ENCODE measurements at regions not wholly inside any gene's neighbourhood (a gene's known extent, or its start where the extent isn't known, plus 50 kb on each side); places are given as distances from the start of the nearest gene placed in this dataset.

DNA sequence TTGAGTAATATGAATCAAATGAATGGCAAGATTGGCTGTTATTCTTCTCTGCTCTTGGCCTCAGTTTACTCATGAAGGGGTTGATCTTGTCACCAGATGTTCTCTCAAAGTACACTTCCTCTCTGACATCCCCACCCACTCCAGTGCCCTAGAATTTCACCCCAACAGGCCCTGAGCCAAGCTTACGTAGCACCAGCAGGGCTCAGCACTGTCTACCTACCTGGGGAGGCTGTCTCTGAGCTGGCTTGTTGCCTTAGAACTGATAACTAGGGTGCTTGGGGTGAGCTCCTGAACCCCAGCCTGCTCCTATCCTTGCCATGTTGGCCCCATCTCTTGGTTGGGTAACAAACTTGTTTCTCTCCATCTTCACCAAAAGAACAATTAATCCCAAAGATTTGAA lies 159.1 kb upstream of the USP24 start:
- DNase-seq (ENCODE audit: low spot score), result no peak

DNA sequence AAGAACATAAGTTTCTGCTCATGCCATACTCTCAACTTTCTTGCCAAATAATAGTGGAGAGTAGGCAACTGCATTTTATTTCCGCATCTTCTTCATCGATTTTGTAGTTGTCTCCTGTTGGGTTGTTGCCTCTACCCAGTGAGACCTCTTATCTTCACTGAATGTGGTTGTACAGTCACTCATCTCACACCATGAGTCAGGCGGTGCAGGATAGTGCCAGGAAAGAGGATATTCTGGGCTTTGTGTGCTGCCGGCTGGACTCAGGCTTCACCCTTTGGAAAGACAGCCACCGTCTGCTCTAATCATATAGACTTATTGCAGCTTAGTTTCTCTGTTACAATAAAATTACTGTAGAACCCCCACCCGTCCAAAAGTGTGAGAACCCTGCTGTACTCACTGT lies 154.3 kb upstream of the USP24 start:
- no peak for DNase-seq (ENCODE audit: low spot score)

DNA sequence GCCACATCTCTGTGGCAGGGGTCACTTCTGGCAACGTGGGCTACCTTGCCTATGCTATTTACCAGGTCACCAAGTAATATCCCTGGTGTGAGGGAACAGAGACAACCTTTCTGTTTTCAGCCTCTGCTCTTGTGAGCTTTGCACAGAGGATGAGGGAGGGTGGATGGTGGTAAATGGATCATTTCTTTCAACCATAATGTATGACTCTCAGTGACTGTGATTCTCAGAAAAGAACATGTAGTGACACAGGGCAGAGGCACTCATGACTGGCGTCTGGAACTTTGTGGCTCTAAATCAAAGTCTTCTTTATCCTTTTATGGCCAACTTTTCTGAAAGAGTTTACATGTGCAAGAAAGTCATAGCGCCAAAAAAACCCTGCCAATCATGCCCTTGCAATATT lies 153.5 kb upstream of the USP24 start:
- DNase-seq (ENCODE audit: low spot score), result no peak

DNA sequence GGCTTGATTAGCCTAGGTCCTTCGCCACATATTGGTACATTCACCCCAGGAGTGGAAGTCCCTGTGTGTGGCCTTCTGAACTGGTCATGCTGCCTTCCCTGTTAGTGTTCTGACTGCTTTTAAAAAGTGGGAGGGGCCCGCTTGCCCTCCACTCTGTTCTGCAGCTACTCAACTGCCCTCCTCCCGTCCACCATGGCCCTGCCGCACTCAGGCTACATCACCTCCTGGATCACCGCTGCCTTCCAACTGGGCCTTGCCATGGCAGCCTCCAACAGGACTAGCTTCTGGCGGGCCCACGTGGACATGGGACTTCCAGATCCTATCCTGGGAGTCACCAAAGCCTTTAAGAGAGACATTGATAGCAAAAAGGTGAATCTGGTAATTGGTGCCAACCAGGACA lies 152.1 kb upstream of the USP24 start:
- DNase-seq (ENCODE audit: low spot score), result no peak

DNA sequence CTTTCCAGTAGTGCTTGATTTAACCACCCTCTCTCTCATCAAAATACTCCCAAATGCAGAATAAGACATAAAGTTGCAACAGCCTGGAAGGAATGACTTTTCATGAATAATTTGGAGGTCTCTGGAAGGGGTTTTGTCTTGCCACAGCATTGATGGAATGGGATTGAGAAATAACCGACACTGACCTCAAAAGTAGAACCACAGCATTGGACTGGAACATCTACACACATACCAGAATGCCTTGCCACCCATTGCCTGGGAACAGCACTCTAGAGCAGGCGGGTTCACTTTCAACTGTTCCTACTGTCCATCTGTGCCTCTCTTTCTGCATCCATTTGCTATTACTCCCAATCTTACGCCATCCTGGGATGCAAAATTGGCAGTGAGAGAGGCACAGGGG lies 149.1 kb upstream of the USP24 start:
- no peak for DNase-seq (ENCODE audit: low spot score)

DNA sequence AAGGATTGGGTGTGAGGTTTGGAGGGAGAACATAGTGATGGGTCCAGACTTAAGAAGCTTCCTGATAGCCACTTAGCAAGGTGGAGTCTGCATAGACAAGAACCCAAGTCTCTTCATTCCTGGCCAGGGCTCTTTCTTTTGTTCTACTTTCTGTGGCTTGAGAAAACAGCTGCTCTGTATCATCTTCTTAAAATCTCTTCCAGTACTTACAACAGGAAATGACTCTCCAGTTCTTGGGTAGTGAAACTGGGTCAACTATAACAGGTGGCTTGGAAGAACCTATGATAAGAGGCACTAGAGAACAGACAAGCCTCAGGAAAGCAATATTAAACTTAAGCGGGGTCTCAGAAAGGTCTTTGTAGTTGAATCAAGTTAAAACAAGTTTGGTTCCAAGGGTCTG lies 148.1 kb upstream of the USP24 start:
- DNase-seq (ENCODE audit: low spot score), result no peak

DNA sequence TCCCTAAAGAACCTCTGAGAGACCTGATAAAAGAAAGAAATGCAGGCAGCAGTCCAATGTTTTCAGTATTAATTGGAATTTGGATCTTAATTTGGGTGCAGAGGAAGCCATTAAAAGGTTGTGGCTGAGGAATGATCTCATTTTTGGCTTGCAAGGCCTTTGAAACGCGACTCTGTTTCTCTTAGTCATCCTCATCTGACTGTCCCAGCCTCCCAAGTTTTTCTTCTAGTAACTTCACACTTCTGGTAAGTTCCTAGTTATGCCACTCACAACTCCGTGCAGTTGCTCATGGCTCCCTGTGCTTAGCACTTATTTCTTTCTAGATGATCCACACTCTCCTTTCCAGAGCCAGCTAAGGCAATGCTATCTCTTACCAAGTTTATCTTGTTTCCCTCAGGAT lies 147.4 kb upstream of the USP24 start:
- DNase-seq (ENCODE audit: low spot score), result no peak

DNA sequence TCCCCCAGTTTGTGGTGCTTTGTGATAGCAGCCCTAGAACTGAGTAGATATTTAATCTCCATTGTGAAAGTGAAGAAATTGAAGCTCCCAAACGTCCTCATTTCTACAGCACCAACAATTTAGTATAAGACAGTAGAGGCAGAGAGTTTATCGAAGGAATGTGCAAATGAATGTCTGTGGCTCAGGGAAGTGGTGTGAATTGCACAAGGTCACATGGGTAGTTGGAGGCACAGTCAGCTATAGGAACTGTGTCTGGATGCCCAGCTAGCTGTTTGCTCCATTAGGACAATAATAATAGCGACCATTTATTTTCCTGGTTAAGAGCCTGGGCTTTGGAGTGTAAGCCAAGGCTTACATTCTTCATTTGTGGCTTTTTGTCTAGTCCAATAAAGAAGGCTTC lies 144.4 kb upstream of the USP24 start:
- DNase-seq (ENCODE audit: low spot score), result no peak

DNA sequence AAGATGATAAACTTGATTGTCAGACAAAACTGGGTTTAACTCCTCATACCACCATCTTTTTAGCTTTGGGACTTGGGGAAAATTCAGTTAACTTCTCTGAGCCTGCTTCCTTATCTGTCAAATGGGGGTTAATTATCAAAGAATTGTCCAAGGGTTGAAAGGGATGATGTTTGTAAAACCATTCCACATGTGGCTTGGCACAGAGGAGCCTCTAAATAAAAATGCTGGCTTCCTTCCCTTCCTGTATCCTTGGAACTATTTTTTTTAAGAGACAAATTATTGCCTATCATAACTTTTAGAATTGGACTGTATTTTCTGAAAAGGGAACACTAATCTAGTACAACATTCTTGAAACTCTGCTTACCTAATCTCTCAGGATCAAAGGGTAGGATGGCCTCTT lies 143.4 kb upstream of the USP24 start:
- no peak for DNase-seq (ENCODE audit: low spot score)

DNA sequence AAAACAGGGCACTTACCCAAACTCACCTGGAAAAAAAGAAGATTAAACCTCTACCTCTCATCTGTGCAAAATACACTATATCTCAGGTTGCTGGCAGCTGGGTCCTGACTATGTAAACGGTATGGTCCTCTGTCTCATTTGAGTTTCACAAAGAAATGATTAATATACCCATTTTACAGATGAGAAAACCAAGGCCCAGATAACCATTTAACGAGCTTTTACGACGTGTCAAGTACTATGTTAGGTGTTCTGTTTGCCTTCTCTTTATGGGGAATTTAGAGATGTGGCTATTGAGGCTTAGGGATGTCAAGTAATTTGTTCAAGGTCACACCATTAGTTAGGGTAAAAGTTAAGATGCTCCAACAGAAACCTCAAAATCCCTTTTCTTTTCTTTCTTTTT lies 140.4 kb upstream of the USP24 start:
- DNase-seq (ENCODE audit: low spot score), result no peak

DNA sequence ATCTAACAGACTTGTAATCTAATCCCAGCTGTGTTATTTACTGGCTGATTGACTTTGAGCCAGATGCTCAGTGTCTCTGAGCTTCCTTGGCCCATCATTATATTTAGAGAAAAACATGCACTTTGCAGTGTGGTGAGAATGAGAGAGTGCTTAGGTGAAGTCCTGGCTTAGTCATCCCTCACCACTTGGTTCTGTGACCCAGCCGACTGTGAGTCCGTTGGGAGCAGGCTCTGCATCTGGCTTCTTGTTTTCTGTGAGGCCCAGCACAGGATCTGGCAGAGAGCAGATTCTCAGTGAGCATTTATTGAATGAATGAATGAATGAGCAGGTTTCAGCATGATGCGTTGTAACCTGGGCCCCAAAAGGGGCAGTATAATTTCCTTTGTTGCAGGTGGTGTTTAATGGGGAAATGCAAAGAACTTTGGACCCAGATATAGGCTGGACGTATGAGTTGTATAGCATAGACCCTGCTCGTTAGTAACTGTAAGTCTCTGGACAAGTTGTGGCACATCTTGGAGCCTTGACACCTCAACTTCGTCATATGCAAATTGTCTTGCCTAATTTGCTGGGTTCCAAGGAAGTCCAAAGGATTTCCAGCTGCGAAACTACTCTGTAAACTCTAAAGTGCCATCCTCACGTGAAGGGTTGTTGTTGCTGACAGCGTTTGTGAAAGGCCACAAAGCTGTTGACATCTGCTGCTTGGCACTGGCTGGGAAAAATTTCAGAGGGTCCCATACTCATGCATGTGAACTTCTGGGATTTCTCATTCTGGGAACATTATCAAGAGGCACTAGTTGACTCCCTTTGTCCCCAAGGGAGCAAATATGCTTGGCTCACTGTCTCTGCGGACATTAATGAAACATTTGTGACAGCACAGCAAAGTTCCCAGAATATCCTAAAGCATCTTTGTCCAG lies 138.8 kb upstream of the USP24 start:
- DNase-seq (ENCODE audit: low spot score), result no peak

DNA sequence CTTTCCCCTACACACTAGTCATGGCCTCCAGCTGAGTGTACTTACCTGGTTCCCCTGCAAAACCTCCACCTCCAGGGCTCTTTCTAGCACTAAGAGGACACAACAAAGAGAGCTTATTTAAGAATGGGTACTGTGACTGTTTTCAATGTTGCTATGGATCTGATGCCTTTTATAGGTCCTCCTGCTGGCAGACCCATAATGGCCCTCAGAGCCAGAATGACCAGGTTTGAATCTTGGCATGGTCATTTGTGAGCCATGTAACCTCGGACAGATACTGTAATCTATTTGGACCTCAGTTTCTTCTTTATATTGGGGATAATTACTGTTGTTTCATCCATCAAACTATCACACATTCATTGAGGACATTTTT lies 137.6 kb upstream of the USP24 start:
- no peak for DNase-seq (ENCODE audit: low spot score)

DNA sequence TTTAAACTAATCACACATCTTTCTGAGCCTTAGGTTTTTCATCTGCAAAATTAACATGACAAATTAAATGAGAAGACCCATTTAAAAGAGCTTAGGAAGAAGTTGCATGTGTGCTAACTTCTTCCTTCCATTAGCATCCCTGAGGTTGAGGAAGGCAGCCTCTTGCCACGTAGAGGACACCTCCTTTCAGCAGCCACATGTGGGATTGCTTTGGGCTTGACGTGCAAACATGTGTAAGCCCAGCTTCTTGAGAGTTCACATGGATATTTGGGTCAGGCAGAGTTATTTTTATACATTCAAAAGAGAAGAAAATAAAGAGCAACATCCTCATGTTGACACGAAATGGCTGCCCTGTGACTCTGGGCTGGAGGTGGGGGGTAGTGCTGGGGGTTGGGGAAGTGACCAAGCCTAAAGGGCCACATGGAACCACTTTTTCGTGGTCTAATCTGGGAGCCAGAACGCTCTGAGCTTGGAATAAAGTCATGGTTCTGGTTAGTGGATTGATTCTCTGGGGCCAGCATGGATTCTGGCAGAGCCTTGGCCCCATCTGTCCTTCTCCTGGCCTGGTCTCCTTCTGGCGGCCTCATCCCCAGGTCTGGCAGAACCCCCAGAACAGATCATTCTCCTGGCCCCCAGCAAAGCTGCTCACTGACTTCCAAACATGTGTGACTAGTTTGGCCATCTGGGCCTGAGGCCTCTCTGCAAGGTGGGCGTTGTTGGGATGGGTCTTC lies 137.1 kb upstream of the USP24 start:
- DNase-seq (ENCODE audit: low spot score), result no peak

DNA sequence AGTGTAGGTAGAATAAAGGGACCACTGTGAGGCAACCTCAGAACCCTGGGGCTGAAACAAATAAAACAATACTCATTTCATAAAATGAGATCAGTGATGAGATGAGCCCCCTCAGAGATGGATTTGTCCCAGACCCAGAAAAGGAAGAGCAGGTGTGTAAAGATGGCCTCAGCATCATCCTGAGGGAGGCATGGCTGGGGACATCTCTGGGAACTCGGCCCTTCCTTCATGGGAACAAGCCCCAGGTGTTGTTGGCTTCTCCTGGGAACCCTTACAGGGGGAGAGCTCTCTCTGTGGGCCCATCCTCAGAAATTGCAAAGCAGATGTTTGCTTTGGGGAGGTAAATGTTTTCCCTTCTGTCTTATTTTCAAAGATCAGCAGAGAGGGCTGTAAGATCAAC lies 133.2 kb upstream of the USP24 start:
- DNase-seq (ENCODE audit: low spot score), result no peak

DNA sequence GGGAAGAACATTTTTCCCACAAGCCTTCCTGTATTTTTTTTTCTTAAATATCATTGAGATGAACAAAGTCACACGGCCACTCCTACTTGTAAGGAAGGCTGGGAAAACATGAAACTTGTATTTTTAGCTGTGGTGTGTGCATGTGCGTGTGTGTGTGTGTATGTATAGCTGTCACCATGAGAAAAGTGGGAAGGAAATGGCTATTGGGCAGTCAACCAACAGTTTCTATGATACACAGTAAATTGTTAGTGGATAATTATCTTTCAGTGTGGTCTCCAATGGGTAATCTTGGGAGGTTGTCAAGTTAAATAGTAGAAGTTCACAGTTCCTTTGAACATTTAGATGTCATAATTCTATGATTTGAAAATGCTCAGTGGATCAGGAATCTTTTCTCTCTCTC lies 132.7 kb upstream of the USP24 start:
- no peak for DNase-seq (ENCODE audit: low spot score)

DNA sequence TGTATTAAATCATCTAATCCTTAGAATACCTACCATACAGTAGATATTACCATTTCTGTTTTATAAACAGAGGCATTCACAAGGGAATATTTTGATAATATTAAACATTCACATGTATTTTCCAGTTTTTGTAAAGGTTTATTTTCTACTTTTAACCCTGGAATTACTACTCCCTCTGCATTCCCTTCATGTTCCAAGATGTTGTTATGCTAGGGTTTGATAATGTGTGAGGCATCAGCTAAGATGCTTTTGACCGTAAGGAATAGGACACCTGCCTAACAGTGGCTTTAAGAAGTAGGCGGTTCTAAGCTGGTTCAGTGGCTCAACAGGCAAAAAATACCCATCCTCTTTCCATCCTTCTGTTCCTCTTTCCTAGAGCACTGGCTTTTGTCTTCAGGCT lies 131.9 kb upstream of the USP24 start:
- no peak for DNase-seq (ENCODE audit: low spot score)

DNA sequence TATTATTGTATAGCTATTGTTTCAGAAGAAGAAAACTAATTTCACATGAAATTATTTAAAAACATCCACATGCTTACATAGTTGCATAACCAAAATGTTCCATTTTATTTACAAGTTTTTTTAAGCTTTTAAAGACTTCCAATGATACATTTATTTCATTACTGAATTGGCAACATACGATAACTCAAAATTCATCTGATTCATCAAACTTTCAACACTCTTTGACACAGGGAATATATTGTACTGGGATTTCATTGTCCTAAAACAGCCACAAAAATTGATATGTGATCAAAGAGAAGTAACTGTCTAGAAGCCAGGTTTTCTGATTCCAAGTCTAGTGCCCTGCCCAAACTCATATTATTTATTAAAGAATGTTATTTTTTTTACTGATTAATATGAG lies 131.4 kb upstream of the USP24 start:
- no peak for DNase-seq (ENCODE audit: low spot score)

DNA sequence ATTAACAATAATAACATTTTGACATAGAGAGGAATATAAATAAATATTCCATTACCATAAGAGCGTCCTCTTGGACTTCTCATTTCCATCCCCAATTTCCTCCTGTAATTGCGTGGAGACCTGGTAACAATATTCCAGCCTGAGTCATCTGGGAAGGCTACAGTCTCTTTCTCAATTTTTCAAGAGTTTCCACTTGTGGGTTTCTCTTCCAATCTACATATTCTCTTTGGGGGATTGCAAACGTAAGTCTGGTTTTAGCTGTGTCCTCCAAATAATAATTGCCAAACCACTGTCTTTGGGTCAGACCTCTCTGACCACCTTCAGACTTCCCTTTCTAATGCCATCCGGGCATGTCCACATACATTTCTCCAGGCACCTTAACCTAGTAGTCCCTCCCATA lies 124.5 kb upstream of the USP24 start:
- DNase-seq (ENCODE audit: low spot score), result no peak

DNA sequence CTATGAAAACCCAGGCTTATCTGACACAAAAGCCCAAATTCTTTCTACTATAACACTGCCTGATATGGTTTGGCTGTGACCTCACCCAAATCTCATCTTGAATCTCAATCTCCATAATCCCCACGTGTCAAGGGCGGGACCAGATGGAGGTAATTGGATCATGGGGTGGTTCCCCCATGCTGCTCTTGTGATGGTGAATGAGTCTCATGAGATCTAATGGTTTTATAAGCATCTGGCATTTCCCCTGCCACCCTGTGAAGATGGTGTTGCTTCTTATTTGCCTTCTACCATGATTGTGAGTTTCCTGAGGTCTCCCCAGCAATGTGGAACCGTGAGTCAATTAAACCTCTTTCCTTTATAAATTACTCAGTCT lies 123.3 kb upstream of the USP24 start:
- DNase-seq (ENCODE audit: low spot score), result no peak

DNA sequence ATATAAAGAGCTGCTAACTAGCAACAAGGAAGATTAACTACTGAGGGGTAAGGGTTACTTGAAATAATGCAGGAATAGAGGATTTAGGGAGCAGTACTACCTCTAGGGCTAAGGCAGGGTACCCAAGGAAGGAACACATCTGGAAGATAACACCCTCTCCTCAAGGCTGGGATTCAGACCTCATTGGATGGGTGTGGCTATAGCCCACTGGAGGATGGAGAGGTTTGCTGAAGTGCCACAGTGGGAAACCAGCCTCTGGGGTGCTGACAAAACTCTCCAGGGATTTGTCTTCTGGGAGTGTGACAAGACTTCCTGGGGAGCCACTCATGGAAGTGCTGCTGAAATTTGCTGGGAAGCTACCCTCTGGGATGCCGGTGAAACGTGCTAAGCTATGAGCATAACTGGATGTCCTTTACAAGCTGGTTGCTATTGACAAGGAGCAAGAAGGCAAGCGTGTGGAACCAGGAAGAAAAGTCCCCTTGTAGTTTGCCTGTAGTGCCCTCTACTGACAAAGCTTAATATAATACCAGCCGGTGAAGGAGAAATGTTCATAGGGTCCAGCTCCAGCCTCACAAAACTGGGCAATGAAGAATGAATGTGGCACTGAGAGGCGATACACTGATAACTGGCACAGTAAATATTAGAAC lies 122.8 kb upstream of the USP24 start:
- no peak for DNase-seq (ENCODE audit: low spot score)

DNA sequence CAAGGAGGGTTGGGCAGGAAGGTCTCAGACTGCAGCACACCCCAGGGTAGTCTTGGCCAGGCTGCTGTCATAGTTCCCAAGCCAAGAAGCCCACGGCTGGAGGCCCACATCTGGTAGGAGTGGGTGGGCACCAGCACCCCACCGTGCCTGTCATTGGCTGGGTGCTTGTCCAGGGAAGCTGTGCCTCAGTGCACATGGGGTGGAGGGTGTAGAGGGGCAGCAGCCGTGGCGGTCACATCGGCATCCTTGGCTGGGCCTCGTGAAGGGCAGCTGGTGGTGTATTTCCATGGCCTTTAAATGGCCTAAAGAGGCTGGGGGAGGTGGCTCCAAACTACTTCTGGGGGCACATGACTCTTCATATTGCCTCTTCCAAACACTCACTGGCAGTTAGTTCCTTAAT lies 119.6 kb upstream of the USP24 start:
- no peak for DNase-seq (ENCODE audit: low spot score)

DNA sequence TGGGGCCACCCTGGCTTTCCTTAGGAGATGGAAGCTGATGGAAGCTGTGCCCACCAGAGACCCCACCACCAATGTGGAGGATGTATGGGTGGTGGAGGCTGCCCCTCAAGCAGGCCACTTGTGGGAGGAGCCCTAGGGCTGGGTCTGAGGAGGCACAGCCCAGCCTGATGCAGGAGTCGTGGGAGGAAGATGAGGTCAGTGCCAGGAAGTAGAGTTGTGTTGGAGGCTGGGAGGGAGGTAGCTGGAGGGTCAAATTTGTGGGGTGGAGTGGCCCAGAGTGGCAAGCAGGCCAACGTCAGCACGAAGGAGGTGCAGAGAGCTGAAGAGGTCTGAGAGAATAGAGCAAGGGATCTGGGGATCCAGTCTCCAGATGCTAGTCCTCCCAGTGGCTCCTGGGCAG lies 119.0 kb upstream of the USP24 start:
- DNase-seq (ENCODE audit: low spot score), result no peak

DNA sequence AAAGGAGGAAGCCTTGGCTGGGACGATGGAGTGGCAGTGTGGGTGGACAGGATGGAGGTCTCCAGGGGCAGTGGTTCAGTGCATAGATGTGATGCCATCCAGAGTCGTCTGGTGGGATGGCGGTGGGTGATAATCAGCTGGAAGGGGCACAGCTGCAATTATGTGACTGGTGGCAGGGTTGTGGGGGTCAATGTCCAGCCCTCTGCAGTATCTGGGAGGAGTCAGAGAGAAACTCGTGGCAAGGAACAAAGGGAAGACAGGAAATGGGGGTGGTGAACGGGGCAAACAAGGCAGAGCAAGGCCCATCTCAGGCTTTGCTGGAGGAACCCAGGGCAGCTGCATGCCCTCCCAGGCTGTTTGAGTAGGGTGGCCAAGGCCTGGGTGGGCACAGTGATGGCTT lies 118.3 kb upstream of the USP24 start:
- no peak for DNase-seq (ENCODE audit: low spot score)
